D341Med (cell line): ENCODE measurements at regions not wholly inside any gene's neighbourhood (a gene's known extent, or its start where the extent isn't known, plus 50 kb on each side); places are given as distances from the start of the nearest gene placed in this dataset.
"Not testable (repeated sequence)": the region's sequence is repeated elsewhere in the genome, so short reads cannot be mapped to it uniquely, and the experiment has no call there.

ENCODE experiments used
- DNase-seq: peaks from one replicate; pipeline ENCODE4 v3.0.0; 2012; ENCODE audit warnings: low spot score

GRCh38 chr20:59461526-59461925 is 142.8 kb upstream of the PHACTR3 start:
- no peak for DNase-seq

- DNase-seq = no peak
These were observed 142.1 kb upstream of the PHACTR3 start for GRCh38 chr20:59462249-59462648.

GRCh38 chr20:59463541-59463940 is 140.8 kb upstream of the PHACTR3 start:
- DNase-seq = no peak

GRCh38 chr20:59466107-59466815 is 138.1 kb upstream of the PHACTR3 start:
- DNase-seq = no peak

- no peak for DNase-seq
These were observed 135.5 kb upstream of the PHACTR3 start for GRCh38 chr20:59468831-59469230.

- DNase-seq = no peak
These were observed 134.8 kb upstream of the PHACTR3 start for GRCh38 chr20:59469267-59470252.

DNA sequence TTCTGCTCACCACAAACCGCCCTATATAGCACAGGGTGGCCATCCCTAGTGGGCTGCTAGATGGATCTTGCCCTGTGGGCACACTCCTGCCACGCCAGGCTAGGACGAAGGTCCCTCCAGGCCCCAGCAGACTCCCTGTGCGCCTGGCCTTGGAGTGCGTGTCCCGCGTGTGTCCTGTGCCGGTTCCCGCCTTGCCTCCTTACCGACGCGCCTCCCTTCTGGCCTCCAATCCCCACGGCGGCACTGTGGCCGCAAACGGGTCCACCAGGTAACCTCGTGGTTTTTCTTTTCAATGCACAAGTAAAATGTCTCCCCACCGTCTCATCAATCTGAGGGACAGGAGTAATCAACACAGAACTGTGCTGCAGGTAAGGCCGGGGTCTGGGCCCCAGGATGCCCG is 133.8 kb upstream of the PHACTR3 start:
- DNase-seq = no peak

DNA sequence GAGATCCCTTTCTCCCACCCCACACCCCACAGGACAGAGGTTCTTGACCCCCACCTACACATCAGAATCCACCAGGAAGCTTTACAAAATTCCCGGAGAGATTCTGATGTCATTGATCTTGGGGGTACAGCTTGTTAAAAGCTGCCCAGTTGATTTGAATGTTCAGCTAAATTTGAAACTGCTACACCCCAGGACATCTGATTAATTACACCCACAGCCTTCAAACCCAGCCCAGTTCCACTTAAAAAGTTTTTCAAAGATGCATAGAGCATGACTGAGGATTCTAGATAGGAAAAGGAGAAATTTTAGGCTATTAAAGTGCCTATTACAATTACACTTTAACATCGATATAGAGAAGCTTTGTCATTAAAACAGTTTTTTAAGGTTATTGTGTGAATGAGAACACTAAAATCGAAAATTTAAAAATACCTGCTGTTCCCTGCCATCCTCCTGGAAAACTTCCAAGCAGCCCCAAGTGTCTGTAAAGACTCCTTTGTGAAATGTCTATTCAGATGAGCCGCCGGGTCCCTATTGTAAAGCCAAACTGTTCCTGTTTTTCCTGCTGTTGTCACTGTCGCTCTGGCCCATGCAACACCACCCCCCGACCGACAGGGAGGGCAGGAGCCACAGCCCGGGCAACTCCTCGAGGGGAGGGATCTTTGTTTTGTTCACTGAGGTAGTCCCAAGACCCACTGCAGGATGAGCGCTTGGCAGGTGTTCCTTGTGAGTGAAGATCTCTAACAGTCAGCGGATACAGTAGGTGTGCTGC is 132.5 kb upstream of the PHACTR3 start:
- no peak for DNase-seq

DNA sequence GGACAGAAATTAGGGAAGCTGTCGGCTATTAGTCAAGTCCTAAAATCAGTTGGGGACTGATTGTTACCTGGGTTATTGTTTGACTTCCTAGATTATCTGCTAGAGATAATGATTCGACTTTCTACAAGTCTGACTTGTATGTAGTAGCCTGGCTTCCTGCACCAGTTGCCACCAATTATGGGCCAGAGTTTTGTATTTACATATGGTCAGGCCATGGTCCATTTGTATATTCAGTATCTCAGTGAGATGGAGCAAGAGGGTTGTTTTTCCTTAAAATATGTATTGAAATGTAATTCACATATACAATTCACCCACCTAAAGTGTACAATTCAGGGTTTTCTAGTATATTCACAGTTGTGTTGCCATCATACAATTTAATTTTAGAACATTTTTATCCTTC is 130.6 kb upstream of the PHACTR3 start:
- no peak for DNase-seq

DNA sequence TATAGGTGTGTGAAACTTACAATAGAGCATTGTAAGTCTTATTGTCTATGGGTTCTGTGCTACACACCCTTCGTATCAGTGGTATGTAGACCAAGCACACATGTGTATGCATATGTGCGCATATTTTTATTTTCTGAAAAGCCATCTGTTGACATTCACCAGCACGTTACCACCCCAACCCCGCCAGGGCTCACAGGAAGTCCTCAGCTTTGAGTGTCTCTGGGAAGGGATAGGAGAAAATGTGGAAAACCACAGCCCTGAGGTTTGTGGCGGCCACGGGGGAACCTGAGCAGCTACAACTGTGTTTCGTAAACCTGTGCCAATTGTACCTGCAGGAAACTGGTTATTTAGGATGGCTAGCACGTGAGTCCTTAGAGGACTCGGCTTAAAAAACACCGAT is 123.3 kb upstream of the PHACTR3 start:
- no peak for DNase-seq

DNA sequence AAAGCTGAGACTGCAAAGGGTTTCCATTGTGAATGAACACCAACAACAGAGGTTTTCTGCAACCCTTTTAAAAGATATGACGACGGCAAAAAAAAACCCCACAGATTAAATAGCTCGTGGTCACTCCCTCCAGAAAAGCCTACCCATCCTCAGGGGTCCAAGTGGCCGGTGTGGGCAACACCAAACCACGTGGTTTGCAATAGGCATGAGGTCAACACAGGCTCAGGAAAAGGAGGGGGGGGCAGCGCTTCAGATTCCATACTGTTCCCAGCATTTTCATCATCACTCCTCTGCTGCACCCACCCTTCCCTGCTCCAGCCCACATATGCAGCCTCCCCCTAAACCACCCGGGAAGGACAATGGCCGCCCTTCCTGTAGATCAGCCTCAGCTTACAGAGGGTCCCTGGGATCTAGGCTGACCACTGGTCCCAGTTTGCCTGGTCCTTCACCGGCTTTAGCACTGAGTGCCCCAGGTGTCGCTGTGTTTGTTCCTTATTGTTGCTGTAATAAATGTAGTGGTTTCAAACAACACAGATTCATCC is 122.8 kb upstream of the PHACTR3 start:
- DNase-seq = no peak

DNA sequence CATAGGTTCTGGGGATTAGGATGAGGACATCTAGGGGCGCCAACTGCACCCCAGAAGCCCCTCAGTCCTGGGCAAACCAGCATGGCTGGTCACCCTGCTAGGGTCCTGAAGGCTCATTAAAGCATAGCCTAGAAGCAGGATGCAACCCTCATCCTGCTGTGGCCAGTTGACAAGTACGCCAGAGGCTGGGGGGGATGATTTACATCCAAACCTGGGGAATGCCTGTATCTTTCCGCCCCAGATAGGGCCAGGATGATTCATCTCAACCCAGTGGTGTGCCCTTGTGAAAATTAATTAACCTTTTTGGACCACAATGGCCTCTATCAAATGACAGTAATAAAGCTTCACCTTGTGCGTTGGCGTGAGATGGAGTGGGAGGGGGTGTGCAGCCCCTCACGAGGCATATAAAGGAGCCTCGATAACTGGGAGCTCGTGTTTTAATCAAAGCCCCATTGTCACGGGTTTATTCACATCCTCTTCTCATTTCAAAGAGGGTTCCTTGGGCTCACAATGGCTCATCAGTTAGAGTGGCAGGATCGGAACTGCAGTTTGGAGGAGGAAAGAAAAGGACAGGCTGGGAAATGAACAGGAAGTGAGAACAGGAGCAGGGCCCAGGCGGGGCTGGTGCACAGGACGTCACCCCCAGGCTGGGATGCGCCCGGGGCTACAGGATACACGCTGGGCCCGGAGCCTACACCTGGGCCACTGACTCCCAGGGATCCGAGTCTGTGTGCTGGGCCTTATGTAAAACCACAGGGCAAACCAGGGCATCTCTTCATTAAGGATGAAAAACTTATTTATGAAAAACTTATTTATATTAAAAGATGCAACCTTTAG is 121.8 kb upstream of the PHACTR3 start:
- DNase-seq = no peak

DNA sequence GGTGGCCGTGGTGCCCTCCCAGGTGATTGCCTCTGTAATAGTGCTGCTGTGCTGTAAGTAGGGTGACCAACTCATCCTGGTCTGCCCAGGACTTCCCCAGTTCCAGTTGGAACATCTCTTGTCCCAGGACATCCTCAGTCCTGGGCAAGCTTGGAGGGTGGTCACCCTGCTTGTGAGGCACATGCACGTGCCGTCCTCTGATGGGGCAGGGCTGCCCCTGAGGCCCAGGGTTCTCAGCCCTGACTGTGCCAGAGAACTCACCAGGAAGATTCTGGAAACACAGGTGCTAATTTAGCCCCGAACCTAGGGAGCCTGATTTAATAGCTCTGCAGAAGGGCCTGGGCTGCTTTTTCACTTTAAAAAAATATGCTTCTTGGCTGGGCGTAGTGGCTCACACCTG is 120.9 kb upstream of the PHACTR3 start:
- no peak for DNase-seq

DNA sequence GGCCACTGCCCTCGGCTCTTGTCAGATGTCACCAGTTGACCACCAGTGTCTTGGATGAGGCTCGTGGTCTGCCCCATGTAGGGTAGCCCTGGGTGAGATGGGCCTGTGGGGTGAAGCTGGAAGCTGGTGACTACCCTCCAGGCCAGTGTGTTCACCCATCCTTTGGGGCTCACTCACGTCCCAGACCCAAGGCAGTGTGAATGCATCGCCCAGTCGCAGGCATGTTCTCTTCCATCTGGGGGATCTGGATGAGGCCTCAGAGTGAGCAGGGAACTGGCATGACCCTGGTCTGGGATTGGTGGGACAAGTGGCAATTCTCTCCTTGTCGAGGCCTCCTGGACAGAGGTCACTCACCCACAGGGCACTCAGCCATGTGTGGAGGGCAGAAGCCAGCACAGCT is 120.1 kb upstream of the PHACTR3 start:
- no peak for DNase-seq

DNA sequence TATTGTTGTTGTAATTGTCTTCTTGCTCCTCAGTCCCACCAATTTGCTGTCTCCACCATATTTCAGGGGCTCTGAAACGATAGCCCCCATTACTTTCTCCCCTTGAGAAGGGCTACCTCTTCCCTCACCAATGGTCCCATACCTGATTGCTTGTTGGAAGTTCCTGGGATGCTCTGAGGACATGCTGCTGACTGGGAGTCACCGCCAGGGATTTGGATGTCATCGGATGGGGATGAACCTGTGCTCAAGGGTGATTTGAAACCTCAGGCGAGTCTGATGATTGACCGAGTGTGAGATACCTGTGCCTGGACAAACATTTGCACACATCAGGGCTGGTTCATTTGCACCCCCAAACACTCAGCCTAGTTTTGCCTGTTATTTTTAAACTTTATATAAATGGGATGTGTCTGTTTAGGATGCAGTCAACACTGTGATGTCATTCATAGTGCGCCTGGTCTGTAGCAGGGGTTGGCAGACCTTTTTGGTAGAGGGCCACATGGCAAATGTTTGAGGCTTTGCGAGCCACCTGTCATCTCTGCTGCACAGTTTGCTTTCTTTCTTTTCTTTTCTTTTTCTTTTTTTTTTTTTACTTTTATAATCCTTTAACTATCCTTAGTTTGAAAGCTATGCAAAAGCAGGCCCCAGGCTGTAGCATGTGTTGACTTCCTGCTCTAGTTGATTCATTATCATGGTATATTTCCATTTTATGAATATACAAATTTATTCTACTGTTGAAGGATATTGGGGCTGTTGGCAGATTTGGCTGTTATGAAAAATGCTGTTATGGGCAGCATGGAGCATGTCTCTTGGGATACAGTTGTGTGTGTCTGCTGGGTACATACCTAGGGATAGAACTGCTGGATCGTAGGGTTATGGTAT is 118.5 kb upstream of the PHACTR3 start:
- DNase-seq = no peak

DNA sequence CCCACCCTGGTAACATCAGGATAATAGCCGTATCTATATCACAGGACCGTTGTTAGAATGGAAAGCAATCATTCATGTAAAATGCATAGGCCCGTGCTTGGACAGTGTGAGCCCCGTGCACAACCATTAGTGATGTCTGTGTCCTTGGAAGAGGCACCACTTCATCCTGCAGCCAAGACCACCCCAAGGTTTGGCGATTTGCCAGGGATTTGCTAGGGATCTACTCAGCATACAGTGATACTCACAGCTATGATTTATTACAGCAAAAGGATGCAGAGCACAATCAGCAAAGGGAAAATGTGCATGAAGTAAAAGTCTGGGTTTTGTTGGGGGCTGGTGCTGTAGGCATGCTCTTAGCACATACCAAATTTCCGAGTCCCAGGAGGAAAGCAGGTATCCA is 115.9 kb upstream of the PHACTR3 start:
- DNase-seq = not testable (repeated sequence)

DNA sequence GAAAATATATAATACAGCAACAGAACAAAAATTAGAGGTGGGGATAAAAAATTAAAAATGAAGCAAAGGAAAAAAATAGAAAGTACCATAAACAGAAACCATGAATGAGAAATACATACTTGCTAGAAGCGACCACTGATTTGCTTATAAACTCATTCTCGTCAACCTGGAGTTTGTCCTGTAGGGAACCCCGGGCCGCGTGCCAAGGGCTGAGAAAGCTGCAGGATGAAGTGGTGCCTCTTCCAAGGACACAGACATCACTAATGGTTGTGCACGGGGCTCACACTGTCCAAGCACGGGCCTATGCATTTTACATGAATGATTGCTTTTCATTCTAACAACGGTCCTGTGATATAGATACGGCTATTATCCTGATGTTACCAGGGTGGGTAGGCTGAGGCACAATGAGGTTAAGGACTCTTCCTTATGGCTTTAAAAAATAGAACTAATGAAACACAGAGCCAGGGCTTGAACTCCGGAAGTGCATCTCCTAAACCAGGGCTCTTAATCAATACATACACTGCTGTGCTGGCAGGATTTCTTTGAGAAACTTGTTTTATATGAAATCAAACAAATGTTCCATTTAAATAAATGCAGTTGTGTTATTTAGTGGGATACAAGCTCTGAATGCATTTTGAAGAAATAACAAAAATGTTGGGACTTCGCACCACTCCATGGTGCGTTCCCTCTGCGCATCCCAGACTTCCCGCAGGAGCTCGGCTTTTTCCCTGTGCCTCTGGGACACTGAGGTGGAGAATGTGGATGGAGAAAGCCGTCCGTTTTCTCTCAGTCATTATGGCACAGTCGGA is 113.9 kb upstream of the PHACTR3 start:
- not testable (repeated sequence) for DNase-seq

- no peak for DNase-seq
These were observed 112.5 kb upstream of the PHACTR3 start for GRCh38 chr20:59491884-59492283.

GRCh38 chr20:59493926-59494325 is 110.4 kb upstream of the PHACTR3 start:
- no peak for DNase-seq
